ENCODE measurements at regions not wholly inside any gene's neighbourhood (a gene's known extent, or its start where the extent isn't known, plus 50 kb on each side); places are given as distances from the start of the nearest gene placed in this dataset.
"Not testable (repeated sequence)": the region's sequence is repeated elsewhere in the genome, so short reads cannot be mapped to it uniquely, and the experiment has no call there.

- DNase-seq (ENCODE audit: low read depth in 2 of 2): no peak
These were observed 128.0 kb downstream of the SPATA31D1 start for GRCh38 chr9:82116556-82116955.

GRCh38 chr9:82117026-82117811 is 128.6 kb downstream of the SPATA31D1 start:
- peak; percentile 66 to 68 for DNase-seq (ENCODE audit: low read depth in 2 of 2)

GRCh38 chr9:82122731-82123130 is 134.2 kb downstream of the SPATA31D1 start:
- no peak for DNase-seq (ENCODE audit: low read depth in 2 of 2)

- peak; percentile 64 to 66 for DNase-seq (ENCODE audit: low read depth in 2 of 2)
These were observed 135.5 kb downstream of the SPATA31D1 start for GRCh38 chr9:82124090-82124489.

- DNase-seq (ENCODE audit: low read depth in 2 of 2): no peak
These were observed 137.7 kb downstream of the SPATA31D1 start for GRCh38 chr9:82126256-82126655.

GRCh38 chr9:82127465-82127864 is 138.9 kb downstream of the SPATA31D1 start:
- no peak for DNase-seq (ENCODE audit: low read depth in 2 of 2)

- DNase-seq (ENCODE audit: low read depth in 2 of 2): no peak
These were observed 139.6 kb downstream of the SPATA31D1 start for GRCh38 chr9:82128011-82128696.

GRCh38 chr9:82129708-82130107 is 141.1 kb downstream of the SPATA31D1 start:
- DNase-seq (ENCODE audit: low read depth in 2 of 2): no peak

GRCh38 chr9:82130331-82131042 is 141.9 kb downstream of the SPATA31D1 start:
- DNase-seq (ENCODE audit: low read depth in 2 of 2): no peak

- no peak for DNase-seq (ENCODE audit: low read depth in 2 of 2)
These were observed 142.5 kb downstream of the SPATA31D1 start for GRCh38 chr9:82131072-82131471.

GRCh38 chr9:82132024-82132423 is 143.5 kb downstream of the SPATA31D1 start:
- no peak for DNase-seq (ENCODE audit: low read depth in 2 of 2)

- DNase-seq (ENCODE audit: low read depth in 2 of 2): no peak
These were observed 145.4 kb downstream of the SPATA31D1 start for GRCh38 chr9:82134010-82134409.

- DNase-seq (ENCODE audit: low read depth in 2 of 2): no peak
These were observed 146.5 kb downstream of the SPATA31D1 start for GRCh38 chr9:82135106-82135505.

GRCh38 chr9:82138081-82138480 is 149.5 kb downstream of the SPATA31D1 start:
- not testable (repeated sequence) for DNase-seq (ENCODE audit: low read depth in 2 of 2)

GRCh38 chr9:82140471-82140870 is 151.9 kb downstream of the SPATA31D1 start:
- no peak for DNase-seq (ENCODE audit: low read depth in 2 of 2)

- no peak for DNase-seq (ENCODE audit: low read depth in 2 of 2)
These were observed 156.2 kb downstream of the SPATA31D1 start for GRCh38 chr9:82144803-82145202.

- no peak for DNase-seq (ENCODE audit: low read depth in 2 of 2)
These were observed 158.1 kb downstream of the SPATA31D1 start for GRCh38 chr9:82146677-82147076.

- no peak for DNase-seq (ENCODE audit: low read depth in 2 of 2)
These were observed 159.3 kb downstream of the SPATA31D1 start for GRCh38 chr9:82147798-82148425.

- DNase-seq (ENCODE audit: low read depth in 2 of 2): no peak
These were observed 159.8 kb downstream of the SPATA31D1 start for GRCh38 chr9:82148426-82148810.

GRCh38 chr9:82148901-82149461 is 160.4 kb downstream of the SPATA31D1 start:
- peak; percentile 88 to 89 for DNase-seq (ENCODE audit: low read depth in 2 of 2)

- no peak for DNase-seq (ENCODE audit: low read depth in 2 of 2)
These were observed 161.0 kb downstream of the SPATA31D1 start for GRCh38 chr9:82149501-82149946.

- DNase-seq (ENCODE audit: low read depth in 2 of 2): no peak
These were observed 163.6 kb downstream of the SPATA31D1 start for GRCh38 chr9:82152181-82152580.
